Motor neuron (in vitro differentiated cells): ENCODE measurements at regions not wholly inside any gene's neighbourhood (a gene's known extent, or its start where the extent isn't known, plus 50 kb on each side); places are given as distances from the start of the nearest gene placed in this dataset.

ENCODE experiments used
- ATAC-seq, 8 experiments: fragments of 200-7000 bp; cut with Tn5 transposase; replicated peaks in 6 of 8; 2 replicates each; pipeline ENCODE4 v1.8.0; 2021; ENCODE audit warnings: mild to moderate bottlenecking in 8 of 8, moderate library complexity in 8 of 8
- H3K27ac ChIP-seq, 2 donors: fragments of 250-450 bp; sonication (Bioruptor Pico); 2 replicates each; pipeline ENCODE4 v1.9.0; 2021; ENCODE audit warnings: antibody characterized with exemption in 2 of 2, mild to moderate bottlenecking in 2 of 2, moderate library complexity in 1 of 2
- H3K4me1 ChIP-seq, 2 donors: fragments of 250-450 bp; sonication (Bioruptor Pico); replicated peaks in 1 of 2; 2 replicates each; pipeline ENCODE4 v1.6.1; 2021; ENCODE audit warnings: antibody characterized with exemption in 2 of 2, mild to moderate bottlenecking in 2 of 2, moderate library complexity in 1 of 2
- H3K4me3 ChIP-seq, 5 donors: fragments of 250-450 bp; sonication (Bioruptor Pico); 2 replicates each; pipeline ENCODE4 v1.9.0; 2021; ENCODE audit warnings: antibody characterized with exemption in 5 of 5, mild to moderate bottlenecking in 5 of 5, moderate library complexity in 4 of 5
- WGBS, 10 experiments: fragments of 450-650 bp; shearing (Covaris generic); methylation state at CpG; one replicate each; pipeline ENCODE4 v1.0.0; 2022; 5-methylcytosine and 5-hydroxymethylcytosine counted together
- in situ Hi-C, 9 experiments: fragments of 400-800 bp; cut with MboI; loops; one replicate each; pipeline ENCODE4 v1.15.0; 2021; ENCODE audit warnings: low sequenced_read_pairs in 9 of 9, low pct_unique_long_range_greater_than_20kb in 2 of 9; ENCODE audit not compliant: unreplicated experiment in 9 of 9

GRCh38 chr3:161444694-161445077 is 51.9 kb upstream of the OTOL1 start:
- no peaks in the 10 kb centered on the region for H3K4me1 ChIP-seq
- no peak for ATAC-seq
- in situ Hi-C loops = loop anchor here in 1 of 9 experiments (25.0 kb wide), 1 partner anchor 732 kb away; no protein-coding TSS in a partner anchor
- no peak overlapping the region for H3K27ac ChIP-seq
- WGBS, 10 experiments = 17 to 89% (median 67%) methylated on average over 1 to 3 of the region's 3 CpGs; no CpG with 5 or more reads in 4 of the 10 experiments
- no peak overlapping the region for H3K4me3 ChIP-seq

- WGBS, 10 experiments = 20 to 100% (median 80%) methylated on average over 1 to 4 of the region's 4 CpGs
- ATAC-seq = peak in 3 of 8 experiments; percentile 4 to 86 (median 43)
- Histone ChIP-seq H3K27ac (no peak overlapping the region), H3K4me3 (no peak overlapping the region), H3K4me1 (no peaks in the 10 kb centered on the region)
- in situ Hi-C loops = loop anchor here in 1 of 9 experiments (25.0 kb wide), 1 partner anchor 732 kb away; no protein-coding TSS in a partner anchor
Measured at GRCh38 chr3:161443921-161444693, 52.5 kb upstream of the OTOL1 start.

GRCh38 chr3:161430307-161430706 is 59.0 kb upstream of the SPTSSB start:
- no peak for ATAC-seq
- WGBS, 10 experiments = 25 to 100% (median 83%) methylated on average over 1 to 4 of the region's 4 CpGs; no CpG with 5 or more reads in 2 of the 10 experiments
- H3K27ac ChIP-seq = no peak overlapping the region

GRCh38 chr3:161427347-161427746 is 56.0 kb upstream of the SPTSSB start:
- H3K4me1 ChIP-seq = peaks cover 0 to under 1% of the 10 kb centered on the region in 2 donors
- H3K27ac ChIP-seq = no peak overlapping the region
- peak in 1 of 8 experiments; percentile 84 for ATAC-seq
- WGBS, 10 experiments = 13 to 40% (median 33%) methylated on average over 1 of the region's 1 CpG; no CpG with 5 or more reads in 5 of the 10 experiments
- H3K4me3 ChIP-seq = no peak overlapping the region
- in situ Hi-C loops = loop anchor here in 2 of 9 experiments (10.0 to 25.0 kb wide), 2 partner anchors 153 to 715 kb away; no protein-coding TSS in a partner anchor

More at GRCh38 chr3:161430307-161430706, 59.0 kb upstream of the SPTSSB start:
- in situ Hi-C loops = loop anchor here in 1 of 9 experiments (25.0 kb wide), 1 partner anchor 718 kb away; no protein-coding TSS in a partner anchor
- no peaks in the 10 kb centered on the region for H3K4me1 ChIP-seq
- no peak overlapping the region for H3K4me3 ChIP-seq

- WGBS, 10 experiments = 4 to 93% (median 77%) methylated on average over 2 to 4 of the region's 4 CpGs
- peaks cover 0 to 6% of the 10 kb centered on the region in 2 donors for H3K4me1 ChIP-seq
- no peak for ATAC-seq
- in situ Hi-C loops = loop anchor here in 2 of 9 experiments (10.0 to 25.0 kb wide), 2 partner anchors 152 to 714 kb away; no protein-coding TSS in a partner anchor
- H3K27ac ChIP-seq = no peak overlapping the region
- no peak overlapping the region for H3K4me3 ChIP-seq
Measured at GRCh38 chr3:161426758-161427157, 55.4 kb upstream of the SPTSSB start.

GRCh38 chr3:161423911-161424522 is 52.7 kb upstream of the SPTSSB start:
- 44 to 100% (median 57%) methylated on average over 1 to 5 of the region's 5 CpGs for WGBS, 10 experiments
- peak in 4 of 8 experiments; percentile 35 to 54 (median 40) for ATAC-seq
- Histone ChIP-seq H3K4me1 (peaks cover 0 to 10% of the 10 kb centered on the region in 2 donors), H3K27ac (no peak overlapping the region), H3K4me3 (no peak overlapping the region)
- in situ Hi-C loops = loop anchor here in 5 of 9 experiments (10.0 to 25.0 kb wide), 4 partner anchors 137 to 712 kb away; no protein-coding TSS in a partner anchor

GRCh38 chr3:161422171-161422700 is 50.9 kb upstream of the SPTSSB start:
- Histone ChIP-seq H3K4me1 (peaks cover 0 to 10% of the 10 kb centered on the region in 2 donors), H3K4me3 (no peak overlapping the region), H3K27ac (no peak overlapping the region)
- 67 to 100% (median 89%) methylated on average over 1 to 2 of the region's 2 CpGs; no CpG with 5 or more reads in 1 of the 10 experiments for WGBS, 10 experiments
- in situ Hi-C loops = loop anchor here in 5 of 9 experiments (10.0 to 25.0 kb wide), 4 partner anchors 135 to 710 kb away; no protein-coding TSS in a partner anchor
- no peak for ATAC-seq
